Pulmonary artery endothelial cell (primary cell): ENCODE measurements at regions not wholly inside any gene's neighbourhood (a gene's known extent, or its start where the extent isn't known, plus 50 kb on each side); places are given as distances from the start of the nearest gene placed in this dataset.

Experiments used
- DNase-seq: peaks from one replicate; pipeline ENCODE4 v3.0.0-alpha.2; 2011; ENCODE audit warnings: low read depth, low spot score

DNA sequence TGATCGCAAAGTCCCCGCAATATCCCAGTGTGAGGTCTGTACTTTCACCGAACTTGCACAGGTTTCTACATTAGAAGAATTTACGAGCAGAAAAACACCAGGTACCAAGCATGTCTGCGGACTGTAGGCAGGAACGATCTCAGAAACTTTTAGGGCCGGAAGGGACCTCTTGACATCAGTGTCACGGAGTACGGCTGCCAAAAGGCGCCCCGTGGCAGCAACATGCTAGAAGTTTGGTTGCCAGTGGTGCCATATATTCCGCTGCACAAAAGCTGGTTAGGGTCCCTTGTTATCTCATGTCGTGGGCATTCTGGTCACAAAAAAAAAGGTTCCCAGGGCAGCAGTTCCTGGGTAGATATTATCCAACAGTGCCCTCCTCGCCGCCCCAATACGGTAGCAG lies 61.0 kb upstream of the DCAF8L1 start:
- no peak for DNase-seq

DNA sequence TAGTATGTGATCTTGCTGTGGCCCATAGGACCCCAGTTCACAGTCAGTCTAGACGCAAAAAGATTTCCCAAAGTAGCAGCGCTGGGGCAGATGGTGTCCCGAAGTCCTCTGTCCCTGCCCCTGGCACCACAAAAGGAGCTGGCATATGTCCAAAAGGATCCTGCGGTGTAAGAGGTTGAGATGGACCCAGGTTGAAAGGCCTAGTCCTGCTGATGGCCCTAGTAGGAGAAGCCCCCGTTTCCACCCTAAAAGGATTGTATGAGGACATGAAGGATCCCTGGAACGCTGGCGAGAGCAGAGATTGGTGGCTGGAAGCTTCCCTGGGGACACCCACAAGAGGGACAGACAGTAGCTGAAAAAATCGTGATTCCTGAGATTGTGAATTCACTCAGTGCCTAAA lies 58.0 kb upstream of the DCAF8L1 start:
- no peak for DNase-seq
